ENCODE measurements at regions not wholly inside any gene's neighbourhood (a gene's known extent, or its start where the extent isn't known, plus 50 kb on each side); places are given as distances from the start of the nearest gene placed in this dataset.

DNA sequence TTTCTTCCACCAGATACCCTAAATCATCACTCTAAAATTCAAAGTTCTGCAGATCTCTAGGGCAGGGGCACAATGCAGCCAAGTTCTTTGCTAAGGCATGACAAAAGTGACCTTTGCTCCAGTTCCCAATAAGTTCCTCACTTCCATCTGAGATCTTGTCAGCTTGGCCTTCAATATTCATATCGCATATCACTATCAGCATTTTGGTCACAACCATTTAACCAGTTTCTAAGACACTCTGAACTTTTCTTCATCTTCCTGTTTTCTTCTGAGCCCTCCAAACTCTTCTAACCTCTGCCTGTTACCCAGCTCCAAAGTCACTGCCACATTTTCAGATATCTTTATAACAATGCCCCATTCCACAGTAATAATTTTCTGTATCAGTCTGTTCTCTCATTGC, 452.6 kb upstream of the TRIB2 start:
- peaks cover 0 to 9% (median 5%) of the 10 kb centered on the region in 5 donors for H3K4me1 ChIP-seq (ENCODE audit: control insufficient read depth in 5 of 5, insufficient read depth in 5 of 5, low read length in 5 of 5)
- H3K4me3 ChIP-seq: no peak overlapping the region
- no peak for DNase-seq
- 68 to 87% methylated on average over 1 of the region's 1 CpG for WGBS, 2 donors
- H3K27ac ChIP-seq (ENCODE audit: low read depth in 1 of 2, low read length in 1 of 2): no peak overlapping the region
- H3K9ac ChIP-seq (ENCODE audit: insufficient read depth in 1 of 2, low read length in 2 of 2): no peak overlapping the region
- no peaks in the 10 kb centered on the region for H3K9me3 ChIP-seq (ENCODE audit: control insufficient read depth in 4 of 4, insufficient read depth in 3 of 4, low read length in 3 of 4)
- no peak for TF ChIP-seq CTCF (IDR thresholded peaks at IDR 0.05; ENCODE audit: control extremely low read depth, extremely low read depth)
- H3K36me3 ChIP-seq (ENCODE audit: control insufficient read depth in 4 of 4, insufficient read depth in 4 of 4, low read length in 4 of 4): no peaks in the 10 kb centered on the region
- ATAC-seq (ENCODE audit: insufficient read depth, low FRiP score): no peak
- no peaks in the 10 kb centered on the region for H3K27me3 ChIP-seq (ENCODE audit: control insufficient read depth in 3 of 3, insufficient read depth in 3 of 3, low read length in 2 of 3)

DNA sequence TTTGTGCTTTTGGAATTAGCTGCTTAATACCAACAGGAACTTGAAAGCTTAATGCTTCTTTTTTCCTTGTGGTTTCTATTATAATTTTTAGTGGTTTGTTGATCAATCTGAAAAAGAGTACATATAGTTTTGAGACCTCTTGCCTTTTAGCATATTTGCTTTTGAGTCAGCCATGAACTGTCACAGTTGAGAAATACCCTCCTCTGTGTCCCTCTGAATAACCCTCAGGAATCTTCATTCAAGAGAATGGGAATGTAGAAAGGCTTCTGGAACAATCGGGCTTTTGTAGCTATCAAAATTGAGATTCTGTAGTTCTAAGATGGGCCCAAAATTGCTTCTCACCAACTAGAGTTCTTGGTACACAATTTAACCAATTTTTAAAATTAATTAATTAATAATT, 451.1 kb upstream of the TRIB2 start:
- no peak overlapping the region for H3K9ac ChIP-seq (ENCODE audit: insufficient read depth in 1 of 2, low read length in 2 of 2)
- DNase-seq (no peak), ATAC-seq (ENCODE audit: insufficient read depth, low FRiP score) (no peak)
- no peaks in the 10 kb centered on the region for H3K9me3 ChIP-seq (ENCODE audit: control insufficient read depth in 4 of 4, insufficient read depth in 3 of 4, low read length in 3 of 4)
- 87 to 88% methylated on average over 1 of the region's 1 CpG for whole genome bisulfite sequencing, 2 donors
- no peaks in the 10 kb centered on the region for H3K36me3 ChIP-seq (ENCODE audit: control insufficient read depth in 4 of 4, insufficient read depth in 4 of 4, low read length in 4 of 4)
- no peak for TF ChIP-seq CTCF (IDR thresholded peaks at IDR 0.05; ENCODE audit: control extremely low read depth, extremely low read depth)
- H3K27ac ChIP-seq (ENCODE audit: low read depth in 1 of 2, low read length in 1 of 2): no peak overlapping the region
- H3K4me3 ChIP-seq: no peak overlapping the region
- no peaks in the 10 kb centered on the region for H3K27me3 ChIP-seq (ENCODE audit: control insufficient read depth in 3 of 3, insufficient read depth in 3 of 3, low read length in 2 of 3)
- H3K4me1 ChIP-seq (ENCODE audit: control insufficient read depth in 5 of 5, insufficient read depth in 5 of 5, low read length in 5 of 5): peaks cover 0 to 9% (median 5%) of the 10 kb centered on the region in 5 donors

GRCh38 chr2:12267042-12267441, 449.7 kb upstream of the TRIB2 start:
- Histone ChIP-seq H3K36me3 (ENCODE audit: control insufficient read depth in 4 of 4, insufficient read depth in 4 of 4, low read length in 4 of 4) (no peaks in the 10 kb centered on the region), H3K9me3 (ENCODE audit: control insufficient read depth in 4 of 4, insufficient read depth in 3 of 4, low read length in 3 of 4) (no peaks in the 10 kb centered on the region), H3K4me3 (no peak overlapping the region), H3K27me3 (ENCODE audit: control insufficient read depth in 3 of 3, insufficient read depth in 3 of 3, low read length in 2 of 3) (no peaks in the 10 kb centered on the region), H3K9ac (ENCODE audit: insufficient read depth in 1 of 2, low read length in 2 of 2) (no peak overlapping the region), H3K27ac (ENCODE audit: low read depth in 1 of 2, low read length in 1 of 2) (no peak overlapping the region), H3K4me1 (ENCODE audit: control insufficient read depth in 5 of 5, insufficient read depth in 5 of 5, low read length in 5 of 5) (peaks cover 0 to 9% (median 5%) of the 10 kb centered on the region in 5 donors)
- TF ChIP-seq CTCF (IDR thresholded peaks at IDR 0.05; ENCODE audit: control extremely low read depth, extremely low read depth): no peak
- DNase-seq (peak in 2 of 3 donors; percentile 27 to 68), ATAC-seq (ENCODE audit: insufficient read depth, low FRiP score) (no peak)
- 91 to 92% methylated on average over 3 of the region's 3 CpGs for WGBS, 2 donors

Measured in lung (tissue), 11 donors.